ENCODE measurements at regions not wholly inside any gene's neighbourhood (a gene's known extent, or its start where the extent isn't known, plus 50 kb on each side); places are given as distances from the start of the nearest gene placed in this dataset.

- peak; percentile 42 for DNase-seq (ENCODE audit: low read depth)
- no peak overlapping the region for H3K4me3 ChIP-seq (ENCODE audit: low read depth, low read length)
- TF ChIP-seq CTCF (IDR thresholded peaks at IDR 0.05; ENCODE audit: insufficient read depth, low read length) = no peak
These were observed 166.5 kb upstream of the MYLIP start for GRCh38 chr6:15962449-15962764.

- no peak for TF ChIP-seq CTCF (IDR thresholded peaks at IDR 0.05; ENCODE audit: insufficient read depth, low read length)
- no peak for DNase-seq (ENCODE audit: low read depth)
- H3K4me3 ChIP-seq (ENCODE audit: low read depth, low read length) = no peak overlapping the region
These were observed 167.0 kb upstream of the MYLIP start for GRCh38 chr6:15961635-15962448.

GRCh38 chr6:15960740-15961634, 167.9 kb upstream of the MYLIP start:
- no peak for DNase-seq (ENCODE audit: low read depth)
- no peak overlapping the region for H3K4me3 ChIP-seq (ENCODE audit: low read depth, low read length)
- no peak for TF ChIP-seq CTCF (IDR thresholded peaks at IDR 0.05; ENCODE audit: insufficient read depth, low read length)

- TF ChIP-seq CTCF (IDR thresholded peaks at IDR 0.05; ENCODE audit: insufficient read depth, low read length) = no peak
- no peak for DNase-seq (ENCODE audit: low read depth)
- H3K4me3 ChIP-seq (ENCODE audit: low read depth, low read length) = no peak overlapping the region
These were observed 171.2 kb upstream of the MYLIP start for GRCh38 chr6:15957655-15958169.

GRCh38 chr6:15956205-15957106, 172.4 kb upstream of the MYLIP start:
- no peak for DNase-seq (ENCODE audit: low read depth)
- no peak overlapping the region for H3K4me3 ChIP-seq (ENCODE audit: low read depth, low read length)
- TF ChIP-seq CTCF (IDR thresholded peaks at IDR 0.05; ENCODE audit: insufficient read depth, low read length) = no peak

GRCh38 chr6:15955484-15955883, 173.4 kb upstream of the MYLIP start:
- no peak for DNase-seq (ENCODE audit: low read depth)
- no peak overlapping the region for H3K4me3 ChIP-seq (ENCODE audit: low read depth, low read length)
- TF ChIP-seq CTCF (IDR thresholded peaks at IDR 0.05; ENCODE audit: insufficient read depth, low read length) = no peak

All from fibroblast of the aortic adventitia (primary cell).